ENCODE measurements at regions not wholly inside any gene's neighbourhood (a gene's known extent, or its start where the extent isn't known, plus 50 kb on each side); places are given as distances from the start of the nearest gene placed in this dataset.
A peak's percentile ranks its signal among the peaks of the same experiment; 100 is the strongest.

GRCh38 chr15:81914734-81915256 lies 131.0 kb downstream of the MEX3B start:
- Histone ChIP-seq H3K4me1 (ENCODE audit: control extremely low read depth in 1 of 4, control insufficient read depth in 4 of 4, insufficient read depth in 4 of 4, low read length in 3 of 4) (peaks cover 0 to 21% (median 8%) of the 10 kb centered on the region in 4 experiments), H3K4me3 (ENCODE audit: control insufficient read depth in 1 of 7, extremely low read depth in 1 of 7, insufficient read depth in 4 of 7, low read depth in 2 of 7, low read length in 6 of 7) (no peak overlapping the region), H3K36me3 (ENCODE audit: control insufficient read depth in 4 of 4, insufficient read depth in 4 of 4, low read length in 3 of 4) (no peaks in the 10 kb centered on the region), H3K27ac (ENCODE audit: insufficient read depth in 1 of 2, low read depth in 1 of 2, low read length in 2 of 2, poor library complexity in 1 of 2, severe bottlenecking in 2 of 2) (no peak overlapping the region), H3K27me3 (replicated peaks in 2 of 5; ENCODE audit: control insufficient read depth in 4 of 5, insufficient read depth in 5 of 5, low read length in 4 of 5) (no peaks in the 10 kb centered on the region), H3K9me3 (ENCODE audit: control extremely low read depth in 1 of 5, control insufficient read depth in 4 of 5, insufficient read depth in 2 of 5, low read depth in 1 of 5, low read length in 4 of 5) (peaks cover 3 to 23% (median 19%) of the 10 kb centered on the region in 5 experiments)
- POLR2A ChIA-PET = no interaction called here
- DNase-seq = no peak
- WGBS (ENCODE audit: insufficient coverage) = 97% methylated on average over 7 of the region's 7 CpGs
- CTCF ChIA-PET = interaction anchor here (0.8 kb wide), 1 partner anchor 11 kb away, joined by 3 read pairs; no protein-coding TSS in a partner anchor

DNA sequence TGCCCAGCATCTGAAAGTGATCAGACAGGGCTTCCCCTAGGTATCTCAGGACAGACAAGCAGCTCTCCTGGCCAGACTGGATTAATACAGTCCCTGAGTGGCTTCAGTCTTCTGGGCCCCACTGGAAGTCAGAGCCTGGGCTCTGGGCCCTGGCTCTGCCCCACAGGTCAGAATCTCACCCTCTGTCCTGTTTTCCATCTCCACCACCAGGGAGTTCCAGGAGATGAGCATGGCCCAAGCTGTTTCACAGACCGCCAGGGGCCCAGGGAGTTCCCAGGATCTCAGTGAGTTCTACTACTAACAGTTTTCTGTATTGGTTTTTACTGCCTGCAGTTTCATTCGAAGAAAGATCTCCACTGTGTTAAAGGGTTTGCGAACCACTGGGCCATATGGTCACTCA lies 131.5 kb downstream of the MEX3B start:
- ChIA-PET POLR2A (no interaction called here), CTCF (interaction anchor here (0.8 kb wide), 1 partner anchor 12 kb away, joined by 3 read pairs; no protein-coding TSS in a partner anchor)
- Histone ChIP-seq H3K4me1 (ENCODE audit: control extremely low read depth in 1 of 4, control insufficient read depth in 4 of 4, insufficient read depth in 4 of 4, low read length in 3 of 4) (peaks cover 0 to 25% (median 13%) of the 10 kb centered on the region in 4 experiments), H3K4me3 (ENCODE audit: control insufficient read depth in 1 of 7, extremely low read depth in 1 of 7, insufficient read depth in 4 of 7, low read depth in 2 of 7, low read length in 6 of 7) (no peak overlapping the region), H3K36me3 (ENCODE audit: control insufficient read depth in 4 of 4, insufficient read depth in 4 of 4, low read length in 3 of 4) (no peaks in the 10 kb centered on the region), H3K9me3 (ENCODE audit: control extremely low read depth in 1 of 5, control insufficient read depth in 4 of 5, insufficient read depth in 2 of 5, low read depth in 1 of 5, low read length in 4 of 5) (peaks cover 1 to 19% (median 14%) of the 10 kb centered on the region in 5 experiments), H3K27me3 (replicated peaks in 2 of 5; ENCODE audit: control insufficient read depth in 4 of 5, insufficient read depth in 5 of 5, low read length in 4 of 5) (no peaks in the 10 kb centered on the region), H3K27ac (ENCODE audit: insufficient read depth in 1 of 2, low read depth in 1 of 2, low read length in 2 of 2, poor library complexity in 1 of 2, severe bottlenecking in 2 of 2) (no peak overlapping the region)
- no peak for DNase-seq
- WGBS (ENCODE audit: insufficient coverage) = 96% methylated on average over 3 of the region's 3 CpGs

DNA sequence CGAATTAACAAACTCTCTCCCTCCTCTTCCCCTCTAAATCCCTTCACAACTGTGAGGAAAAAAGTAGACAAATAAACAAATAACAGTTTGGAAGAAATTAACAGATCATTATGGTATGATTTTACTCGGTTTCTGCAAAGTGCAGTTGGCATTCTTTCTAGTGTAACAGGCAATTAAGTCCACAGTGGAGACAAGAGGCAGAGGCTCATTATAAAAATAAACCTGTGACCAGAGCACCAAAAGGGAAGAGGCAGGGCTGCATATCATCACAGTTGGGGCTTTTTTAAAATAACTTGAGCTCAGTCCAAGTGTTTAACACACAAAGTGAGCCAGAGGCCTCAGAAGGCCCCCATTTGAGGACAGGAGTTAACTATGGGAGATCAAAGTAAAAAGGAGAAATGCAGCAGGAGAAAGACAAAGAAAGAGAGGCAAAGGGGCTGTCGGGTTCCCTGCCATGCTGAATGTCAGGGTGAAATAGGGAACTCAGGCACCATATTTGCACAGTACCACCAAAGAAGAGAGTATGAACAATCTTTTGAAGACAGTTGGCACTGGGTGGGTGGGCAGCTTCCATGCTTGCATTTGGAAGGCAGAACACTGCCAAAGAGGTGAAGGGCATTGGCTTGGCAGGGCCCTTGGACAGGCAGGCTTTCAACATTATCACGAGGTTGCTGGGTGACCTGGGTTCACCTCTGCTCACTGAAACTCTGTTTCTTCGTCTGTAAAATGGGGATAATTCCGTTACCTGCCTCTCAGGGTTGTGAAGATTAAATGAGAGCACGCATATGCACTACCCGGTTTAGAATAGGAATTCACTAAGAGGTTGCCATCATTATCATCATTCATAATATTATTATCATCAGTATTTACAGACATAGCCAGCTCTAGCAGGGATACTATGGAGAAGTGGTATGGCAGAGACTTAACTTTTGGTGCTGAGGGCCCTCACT lies 134.5 kb downstream of the MEX3B start:
- no peaks in the 10 kb centered on the region for H3K36me3 ChIP-seq (ENCODE audit: control insufficient read depth in 4 of 4, insufficient read depth in 4 of 4, low read length in 3 of 4)
- DNase-seq = peak in 2 of 3 donors; percentile 4 to 16
- H3K9me3 ChIP-seq (ENCODE audit: control extremely low read depth in 1 of 5, control insufficient read depth in 4 of 5, insufficient read depth in 2 of 5, low read depth in 1 of 5, low read length in 4 of 5) = no peaks in the 10 kb centered on the region
- no peaks in the 10 kb centered on the region for H3K27me3 ChIP-seq (replicated peaks in 2 of 5; ENCODE audit: control insufficient read depth in 4 of 5, insufficient read depth in 5 of 5, low read length in 4 of 5)
- ChIA-PET POLR2A (no interaction called here), CTCF (no interaction called here)
- no peak overlapping the region for H3K4me3 ChIP-seq (ENCODE audit: control insufficient read depth in 1 of 7, extremely low read depth in 1 of 7, insufficient read depth in 4 of 7, low read depth in 2 of 7, low read length in 6 of 7)
- no peak overlapping the region for H3K27ac ChIP-seq (ENCODE audit: insufficient read depth in 1 of 2, low read depth in 1 of 2, low read length in 2 of 2, poor library complexity in 1 of 2, severe bottlenecking in 2 of 2)
- H3K4me1 ChIP-seq (ENCODE audit: control extremely low read depth in 1 of 4, control insufficient read depth in 4 of 4, insufficient read depth in 4 of 4, low read length in 3 of 4) = peaks cover 0 to 28% (median 14%) of the 10 kb centered on the region in 4 experiments
- WGBS (ENCODE audit: insufficient coverage) = 92% methylated on average over 4 of the region's 8 CpGs

GRCh38 chr15:81910355-81911021 lies 135.3 kb downstream of the MEX3B start:
- Histone ChIP-seq H3K27ac (ENCODE audit: insufficient read depth in 1 of 2, low read depth in 1 of 2, low read length in 2 of 2, poor library complexity in 1 of 2, severe bottlenecking in 2 of 2) (no peak overlapping the region), H3K36me3 (ENCODE audit: control insufficient read depth in 4 of 4, insufficient read depth in 4 of 4, low read length in 3 of 4) (no peaks in the 10 kb centered on the region), H3K27me3 (replicated peaks in 2 of 5; ENCODE audit: control insufficient read depth in 4 of 5, insufficient read depth in 5 of 5, low read length in 4 of 5) (no peaks in the 10 kb centered on the region), H3K9me3 (ENCODE audit: control extremely low read depth in 1 of 5, control insufficient read depth in 4 of 5, insufficient read depth in 2 of 5, low read depth in 1 of 5, low read length in 4 of 5) (no peaks in the 10 kb centered on the region), H3K4me3 (ENCODE audit: control insufficient read depth in 1 of 7, extremely low read depth in 1 of 7, insufficient read depth in 4 of 7, low read depth in 2 of 7, low read length in 6 of 7) (peak overlapping the region in 1 of 7 experiments; percentile 6), H3K4me1 (ENCODE audit: control extremely low read depth in 1 of 4, control insufficient read depth in 4 of 4, insufficient read depth in 4 of 4, low read length in 3 of 4) (peaks cover 0 to 28% (median 14%) of the 10 kb centered on the region in 4 experiments)
- 100% methylated on average over 3 of the region's 7 CpGs for WGBS (ENCODE audit: insufficient coverage)
- ChIA-PET CTCF (no interaction called here), POLR2A (no interaction called here)
- DNase-seq = no peak

GRCh38 chr15:81909011-81909358 lies 136.8 kb downstream of the MEX3B start:
- H3K4me3 ChIP-seq (ENCODE audit: control insufficient read depth in 1 of 7, extremely low read depth in 1 of 7, insufficient read depth in 4 of 7, low read depth in 2 of 7, low read length in 6 of 7) = no peak overlapping the region
- H3K27me3 ChIP-seq (replicated peaks in 2 of 5; ENCODE audit: control insufficient read depth in 4 of 5, insufficient read depth in 5 of 5, low read length in 4 of 5) = no peaks in the 10 kb centered on the region
- no peaks in the 10 kb centered on the region for H3K36me3 ChIP-seq (ENCODE audit: control insufficient read depth in 4 of 4, insufficient read depth in 4 of 4, low read length in 3 of 4)
- H3K9me3 ChIP-seq (ENCODE audit: control extremely low read depth in 1 of 5, control insufficient read depth in 4 of 5, insufficient read depth in 2 of 5, low read depth in 1 of 5, low read length in 4 of 5) = no peaks in the 10 kb centered on the region
- DNase-seq = no peak
- POLR2A ChIA-PET = no interaction called here
- CTCF ChIA-PET = no interaction called here
- peak overlapping the region in 1 of 2 experiments; percentile 30 for H3K27ac ChIP-seq (ENCODE audit: insufficient read depth in 1 of 2, low read depth in 1 of 2, low read length in 2 of 2, poor library complexity in 1 of 2, severe bottlenecking in 2 of 2)
- H3K4me1 ChIP-seq (ENCODE audit: control extremely low read depth in 1 of 4, control insufficient read depth in 4 of 4, insufficient read depth in 4 of 4, low read length in 3 of 4) = peaks cover 0 to 28% (median 14%) of the 10 kb centered on the region in 4 experiments
- WGBS (ENCODE audit: insufficient coverage) = 100% methylated on average over 1 of the region's 2 CpGs

- H3K4me3 ChIP-seq (ENCODE audit: control insufficient read depth in 1 of 7, extremely low read depth in 1 of 7, insufficient read depth in 4 of 7, low read depth in 2 of 7, low read length in 6 of 7) = no peak overlapping the region
- no peaks in the 10 kb centered on the region for H3K27me3 ChIP-seq (replicated peaks in 2 of 5; ENCODE audit: control insufficient read depth in 4 of 5, insufficient read depth in 5 of 5, low read length in 4 of 5)
- no peaks in the 10 kb centered on the region for H3K9me3 ChIP-seq (ENCODE audit: control extremely low read depth in 1 of 5, control insufficient read depth in 4 of 5, insufficient read depth in 2 of 5, low read depth in 1 of 5, low read length in 4 of 5)
- H3K4me1 ChIP-seq (ENCODE audit: control extremely low read depth in 1 of 4, control insufficient read depth in 4 of 4, insufficient read depth in 4 of 4, low read length in 3 of 4) = peaks cover 0 to 28% (median 14%) of the 10 kb centered on the region in 4 experiments
- WGBS (ENCODE audit: insufficient coverage) = 86% methylated on average over 2 of the region's 2 CpGs
- H3K36me3 ChIP-seq (ENCODE audit: control insufficient read depth in 4 of 4, insufficient read depth in 4 of 4, low read length in 3 of 4) = no peaks in the 10 kb centered on the region
- no peak for DNase-seq
- POLR2A ChIA-PET = no interaction called here
- no peak overlapping the region for H3K27ac ChIP-seq (ENCODE audit: insufficient read depth in 1 of 2, low read depth in 1 of 2, low read length in 2 of 2, poor library complexity in 1 of 2, severe bottlenecking in 2 of 2)
- CTCF ChIA-PET = no interaction called here
These were observed 137.7 kb downstream of the MEX3B start for GRCh38 chr15:81908111-81908510.

GRCh38 chr15:81907521-81907920 lies 138.3 kb downstream of the MEX3B start:
- H3K27me3 ChIP-seq (replicated peaks in 2 of 5; ENCODE audit: control insufficient read depth in 4 of 5, insufficient read depth in 5 of 5, low read length in 4 of 5) = no peaks in the 10 kb centered on the region
- DNase-seq = no peak
- no peaks in the 10 kb centered on the region for H3K9me3 ChIP-seq (ENCODE audit: control extremely low read depth in 1 of 5, control insufficient read depth in 4 of 5, insufficient read depth in 2 of 5, low read depth in 1 of 5, low read length in 4 of 5)
- no peaks in the 10 kb centered on the region for H3K36me3 ChIP-seq (ENCODE audit: control insufficient read depth in 4 of 4, insufficient read depth in 4 of 4, low read length in 3 of 4)
- POLR2A ChIA-PET = no interaction called here
- no peak overlapping the region for H3K4me3 ChIP-seq (ENCODE audit: control insufficient read depth in 1 of 7, extremely low read depth in 1 of 7, insufficient read depth in 4 of 7, low read depth in 2 of 7, low read length in 6 of 7)
- WGBS (ENCODE audit: insufficient coverage) = no CpG with 5 or more reads among the region's 1 CpG
- CTCF ChIA-PET = no interaction called here
- H3K27ac ChIP-seq (ENCODE audit: insufficient read depth in 1 of 2, low read depth in 1 of 2, low read length in 2 of 2, poor library complexity in 1 of 2, severe bottlenecking in 2 of 2) = no peak overlapping the region
- peaks cover 0 to 28% (median 14%) of the 10 kb centered on the region in 4 experiments for H3K4me1 ChIP-seq (ENCODE audit: control extremely low read depth in 1 of 4, control insufficient read depth in 4 of 4, insufficient read depth in 4 of 4, low read length in 3 of 4)

Measured in common myeloid progenitor, CD34-positive (primary cell).